SU-DHL-6 (cell line): ENCODE measurements at regions not wholly inside any gene's neighbourhood (a gene's known extent, or its start where the extent isn't known, plus 50 kb on each side); places are given as distances from the start of the nearest gene placed in this dataset.

Experiments used
- H2AFZ ChIP-seq: fragments of 200-600 bp; sonication (generic); 2 replicates; pipeline ENCODE4 v1.6.1; 2014; ENCODE audit warnings: low read depth, mild to moderate bottlenecking, moderate library complexity, mixed read lengths, antibody characterized with exemption, low read length; ENCODE audit not compliant: severe bottlenecking
- H3F3A ChIP-seq: fragments of 200-600 bp; shearing (Covaris generic); 2 replicates; pipeline ENCODE4 v1.6.0; 2016; ENCODE audit warnings: antibody characterized with exemption, mild to moderate bottlenecking; ENCODE audit not compliant: insufficient read depth
- H3K27ac ChIP-seq: fragments of 200-600 bp; sonication (generic); 2 replicates; pipeline ENCODE4 v1.5.1; 2016; ENCODE audit warnings: low read depth, mild to moderate bottlenecking, low read length, moderate library complexity, mixed read lengths
- H3K27me3 ChIP-seq: fragments of 200-600 bp; sonication (generic), shearing (Covaris generic); 2 replicates; pipeline ENCODE4 v1.6.0; 2014; ENCODE audit warnings: mild to moderate bottlenecking, low read length
- H3K36me3 ChIP-seq: fragments of 200-600 bp; sonication (generic); 2 replicates; pipeline ENCODE4 v1.6.1; 2014; ENCODE audit warnings: mild to moderate bottlenecking, low read length, mixed read lengths
- H3K4me2 ChIP-seq: fragments of 300-600, 200-600 bp; shearing (Covaris generic), sonication (generic); 2 replicates; pipeline ENCODE4 v1.6.0; 2014; ENCODE audit warnings: low read length, low read depth, mild to moderate bottlenecking; ENCODE audit not compliant: poor library complexity, severe bottlenecking
- H3K4me3 ChIP-seq: fragments of 200-600 bp; sonication (generic); 2 replicates; pipeline ENCODE4 v1.5.1; 2014; ENCODE audit warnings: antibody characterized with exemption, low read length, mild to moderate bottlenecking, mixed read lengths; ENCODE audit not compliant: insufficient read depth, poor library complexity, severe bottlenecking
- H3K79me2 ChIP-seq: fragments of 200-600 bp; sonication (generic); 2 replicates; pipeline ENCODE4 v1.6.1; 2014; ENCODE audit warnings: mild to moderate bottlenecking, low read length, moderate library complexity; ENCODE audit not compliant: insufficient read depth
- H3K9ac ChIP-seq: fragments of 200-600 bp; sonication (generic); 2 replicates; pipeline ENCODE4 v1.7.0; 2014; ENCODE audit warnings: mild to moderate bottlenecking, low read length
- H3K9me2 ChIP-seq: fragments of 200-600 bp; sonication (generic); replicated peaks from 2 replicates; pipeline ENCODE4 v1.6.1; 2014; ENCODE audit warnings: low read length; ENCODE audit not compliant: insufficient read depth
- H3K9me3 ChIP-seq: fragments of 200-600 bp; sonication (generic); 2 replicates; pipeline ENCODE4 v1.6.1; 2014; ENCODE audit warnings: low read length, mixed read lengths; ENCODE audit not compliant: insufficient read depth
- H4K20me1 ChIP-seq: fragments of 200-600 bp; sonication (generic); 2 replicates; pipeline ENCODE4 v1.6.1; 2014; ENCODE audit warnings: low read depth, mild to moderate bottlenecking, antibody characterized with exemption, low read length, moderate library complexity, mixed read lengths
- EZH2phosphoT487 ChIP-seq: fragments of 200-600 bp; sonication (generic), shearing (Covaris generic); conservative IDR thresholded peaks from 2 replicates; pipeline ENCODE4 v1.6.1; 2018; ENCODE audit warnings: mild to moderate bottlenecking, antibody characterized with exemption, low read length, moderate library complexity, mixed read lengths
- TF ChIP-seq, protein P1 (sequence below): fragments of 200-600 bp; sonication (generic); IDR thresholded peaks from one replicate; pipeline ENCODE4 v1.5.1; 2017; ENCODE audit warnings: antibody characterized with exemption, mild to moderate bottlenecking, low read length, moderate library complexity; ENCODE audit not compliant: insufficient read depth, poor library complexity, severe bottlenecking

DNA sequence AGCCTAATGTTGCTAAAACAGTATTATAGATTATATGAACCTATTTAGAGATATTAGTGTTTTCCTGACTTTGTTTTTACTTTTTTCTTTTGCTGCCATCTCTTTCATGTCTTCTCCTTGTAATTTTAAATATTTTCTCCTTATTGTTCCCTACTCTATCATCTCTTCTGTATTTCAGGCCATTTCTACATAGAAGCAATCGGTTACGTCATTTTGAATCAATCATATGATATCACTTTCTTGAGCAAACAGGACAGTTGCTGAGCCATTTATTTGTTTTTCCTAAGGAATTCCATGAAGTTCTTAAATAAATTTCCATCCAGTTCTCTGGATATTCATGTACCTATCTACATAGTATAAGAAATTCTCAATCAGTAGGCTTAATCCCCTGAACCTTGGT is 287.2 kb downstream of the NUF2 start:
- Histone ChIP-seq H3K9me2 (0 out of 2 replicates have a peak, but pooled peaks cover 4% of the 10 kb centered on the region), H3F3A (no peaks in the 10 kb centered on the region), H3K9me3 (no peaks in the 10 kb centered on the region), H3K9ac (no peak overlapping the region), H3K4me2 (no peak overlapping the region), H4K20me1 (no peaks in the 10 kb centered on the region), H3K27me3 (no peaks in the 10 kb centered on the region), H3K4me3 (no peak overlapping the region), H3K79me2 (no peaks in the 10 kb centered on the region), H3K36me3 (no peaks in the 10 kb centered on the region), H2AFZ (no peak overlapping the region), H3K27ac (no peak overlapping the region)
- TF ChIP-seq, protein P1, sequence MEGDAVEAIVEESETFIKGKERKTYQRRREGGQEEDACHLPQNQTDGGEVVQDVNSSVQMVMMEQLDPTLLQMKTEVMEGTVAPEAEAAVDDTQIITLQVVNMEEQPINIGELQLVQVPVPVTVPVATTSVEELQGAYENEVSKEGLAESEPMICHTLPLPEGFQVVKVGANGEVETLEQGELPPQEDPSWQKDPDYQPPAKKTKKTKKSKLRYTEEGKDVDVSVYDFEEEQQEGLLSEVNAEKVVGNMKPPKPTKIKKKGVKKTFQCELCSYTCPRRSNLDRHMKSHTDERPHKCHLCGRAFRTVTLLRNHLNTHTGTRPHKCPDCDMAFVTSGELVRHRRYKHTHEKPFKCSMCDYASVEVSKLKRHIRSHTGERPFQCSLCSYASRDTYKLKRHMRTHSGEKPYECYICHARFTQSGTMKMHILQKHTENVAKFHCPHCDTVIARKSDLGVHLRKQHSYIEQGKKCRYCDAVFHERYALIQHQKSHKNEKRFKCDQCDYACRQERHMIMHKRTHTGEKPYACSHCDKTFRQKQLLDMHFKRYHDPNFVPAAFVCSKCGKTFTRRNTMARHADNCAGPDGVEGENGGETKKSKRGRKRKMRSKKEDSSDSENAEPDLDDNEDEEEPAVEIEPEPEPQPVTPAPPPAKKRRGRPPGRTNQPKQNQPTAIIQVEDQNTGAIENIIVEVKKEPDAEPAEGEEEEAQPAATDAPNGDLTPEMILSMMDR = no peak
- no peak for TF ChIP-seq EZH2phosphoT487

DNA sequence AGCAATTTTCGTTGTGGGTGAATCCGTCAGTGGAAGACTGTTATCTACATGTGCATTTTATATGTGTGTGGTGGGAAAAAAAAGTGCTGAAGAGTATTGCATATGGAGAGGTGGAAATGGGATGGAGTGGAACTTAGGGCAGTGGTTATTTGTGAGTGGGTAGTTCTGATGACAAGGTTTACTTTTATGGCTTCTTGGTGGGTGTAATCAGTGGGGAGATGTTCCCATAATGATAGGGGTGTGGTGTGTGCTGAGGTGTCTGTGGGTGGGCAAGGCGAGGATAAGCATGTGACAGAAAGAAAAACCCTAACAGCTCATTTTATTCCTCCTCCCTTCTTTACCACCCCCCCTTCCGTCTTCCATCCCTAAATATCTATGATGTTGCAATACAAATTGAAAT is 288.1 kb downstream of the NUF2 start:
- Histone ChIP-seq H2AFZ (no peak overlapping the region), H3K9ac (no peak overlapping the region), H3K9me3 (no peaks in the 10 kb centered on the region), H3K4me3 (no peak overlapping the region), H3K9me2 (0 out of 2 replicates have a peak, but pooled peaks cover 4% of the 10 kb centered on the region), H3K79me2 (no peaks in the 10 kb centered on the region), H3K4me2 (no peak overlapping the region), H3F3A (no peaks in the 10 kb centered on the region), H4K20me1 (no peaks in the 10 kb centered on the region), H3K36me3 (no peaks in the 10 kb centered on the region), H3K27me3 (no peaks in the 10 kb centered on the region), H3K27ac (no peak overlapping the region)
- TF ChIP-seq, protein P1 = no peak
- TF ChIP-seq EZH2phosphoT487 = no peak

DNA sequence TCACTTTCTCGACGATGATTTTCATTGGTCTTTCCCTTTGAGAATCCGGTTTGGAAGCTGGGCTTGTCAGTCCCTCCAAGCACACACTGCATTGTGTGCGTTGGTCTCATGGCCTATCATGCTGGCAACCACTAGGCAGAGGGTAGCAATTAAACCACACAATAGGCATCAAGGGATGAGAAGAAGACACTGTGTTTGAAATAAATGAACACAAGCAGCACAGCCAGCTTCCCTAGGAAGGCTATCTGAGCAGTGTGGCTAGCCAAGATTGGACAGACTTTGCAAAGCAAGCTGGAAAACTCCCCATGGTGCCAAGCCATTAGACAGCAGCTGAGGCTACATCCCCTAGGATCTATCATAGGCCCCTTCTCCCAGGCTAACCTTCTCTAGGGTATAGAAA is 288.7 kb downstream of the NUF2 start:
- Histone ChIP-seq H3K9me2 (0 out of 2 replicates have a peak, but pooled peaks cover 4% of the 10 kb centered on the region), H3K36me3 (no peaks in the 10 kb centered on the region), H3F3A (no peaks in the 10 kb centered on the region), H3K79me2 (no peaks in the 10 kb centered on the region), H3K27ac (no peak overlapping the region), H3K9ac (no peak overlapping the region), H2AFZ (no peak overlapping the region), H3K4me2 (no peak overlapping the region), H3K27me3 (no peaks in the 10 kb centered on the region), H4K20me1 (no peaks in the 10 kb centered on the region), H3K9me3 (no peaks in the 10 kb centered on the region), H3K4me3 (no peak overlapping the region)
- TF ChIP-seq, protein P1 = no peak
- TF ChIP-seq EZH2phosphoT487 = no peak

DNA sequence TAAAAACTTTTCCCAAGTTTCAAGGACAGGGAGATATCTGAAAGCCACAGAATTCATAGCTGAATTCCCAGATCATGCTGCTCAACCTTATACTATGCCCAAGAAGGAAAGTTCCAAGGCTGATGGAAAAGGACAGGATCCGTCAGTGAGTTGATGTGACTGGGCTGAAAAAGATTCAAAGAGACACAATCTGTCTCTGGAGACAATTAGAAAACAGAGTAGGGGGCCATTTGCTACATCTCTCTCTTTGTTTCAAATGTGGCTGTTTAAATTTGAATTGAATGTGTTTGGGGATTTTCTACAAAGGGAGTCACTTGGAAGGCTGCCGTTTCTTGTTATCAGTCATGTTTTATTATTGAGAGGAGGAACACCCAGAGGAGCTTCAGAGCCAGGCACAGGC is 292.6 kb downstream of the NUF2 start:
- Histone ChIP-seq H3K27me3 (no peaks in the 10 kb centered on the region), H3K9me2 (0 out of 2 replicates have a peak, but pooled peaks cover 4% of the 10 kb centered on the region), H3F3A (no peaks in the 10 kb centered on the region), H3K9ac (no peak overlapping the region), H3K4me2 (no peak overlapping the region), H3K27ac (no peak overlapping the region), H2AFZ (no peak overlapping the region), H3K36me3 (no peaks in the 10 kb centered on the region), H4K20me1 (no peaks in the 10 kb centered on the region), H3K4me3 (no peak overlapping the region), H3K79me2 (no peaks in the 10 kb centered on the region), H3K9me3 (no peaks in the 10 kb centered on the region)
- TF ChIP-seq, protein P1 = no peak
- TF ChIP-seq EZH2phosphoT487 = no peak
